NOMO-1 treated with DMSO at 0.1 percent for 48 hours (cell line): ENCODE measurements at regions not wholly inside any gene's neighbourhood (a gene's known extent, or its start where the extent isn't known, plus 50 kb on each side); places are given as distances from the start of the nearest gene placed in this dataset.
A peak's percentile ranks its signal among the peaks of the same experiment; 100 is the strongest.

Experiments used
- DNase-seq: peaks from one replicate; lab custom pipeline; 2025; ENCODE audit not compliant: unreplicated experiment; lab: John Stamatoyannopoulos, UW

DNA sequence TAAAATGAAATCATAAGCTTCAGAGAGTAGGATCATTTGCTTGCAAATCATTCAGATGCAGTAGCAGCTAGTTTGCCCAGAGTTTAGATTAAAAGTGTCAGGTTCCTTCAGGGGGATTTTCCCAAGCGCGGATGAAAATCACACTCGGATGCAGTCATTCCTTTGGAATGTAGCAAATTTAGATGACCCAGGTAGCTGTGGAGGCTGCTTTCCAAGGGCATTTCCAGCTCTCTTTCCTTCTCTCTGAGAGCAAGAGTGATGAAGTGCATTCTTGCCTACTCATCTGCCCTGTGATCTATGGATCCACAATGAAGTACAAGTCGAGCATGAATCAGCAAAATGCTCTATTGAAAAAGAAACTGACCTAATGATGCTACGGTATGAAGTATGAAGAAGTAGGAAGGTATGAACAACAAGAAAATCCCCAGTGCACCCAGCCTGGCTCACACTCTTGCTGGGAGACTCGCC is 200.2 kb downstream of the PLK2 start:
- DNase-seq, result no peak

DNA sequence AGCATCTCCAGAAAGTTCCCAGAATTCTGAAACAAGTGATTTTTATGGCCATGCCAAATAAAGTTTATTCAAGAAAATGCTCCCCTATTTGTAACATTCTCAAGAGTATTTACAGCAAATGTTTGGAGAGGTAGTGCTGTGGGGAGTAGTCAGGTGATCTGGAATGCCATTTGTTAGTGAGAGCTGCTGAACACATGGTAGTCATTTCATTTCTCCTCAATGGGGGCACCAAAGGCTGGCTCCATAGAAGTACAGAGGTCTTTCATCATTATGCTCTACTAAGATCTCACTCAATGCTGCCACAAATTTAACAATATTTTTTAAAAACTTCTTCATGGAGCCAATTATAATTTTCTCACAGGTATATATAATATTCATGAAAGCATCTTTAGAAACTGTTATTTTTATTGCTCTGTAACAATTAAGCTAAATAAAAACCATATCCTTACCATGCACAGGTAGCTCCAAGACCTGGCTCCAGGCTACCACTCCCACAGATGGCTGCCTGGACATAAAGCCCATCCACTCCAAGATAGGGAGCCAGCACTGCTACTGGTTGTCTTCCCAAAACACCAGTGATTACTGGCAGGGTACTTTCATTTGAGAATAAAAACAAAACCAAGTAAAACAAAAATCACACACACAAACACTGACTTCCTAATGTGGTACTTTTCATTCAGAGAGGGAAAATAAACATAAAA is 200.8 kb downstream of the PLK2 start:
- no peak for DNase-seq

DNA sequence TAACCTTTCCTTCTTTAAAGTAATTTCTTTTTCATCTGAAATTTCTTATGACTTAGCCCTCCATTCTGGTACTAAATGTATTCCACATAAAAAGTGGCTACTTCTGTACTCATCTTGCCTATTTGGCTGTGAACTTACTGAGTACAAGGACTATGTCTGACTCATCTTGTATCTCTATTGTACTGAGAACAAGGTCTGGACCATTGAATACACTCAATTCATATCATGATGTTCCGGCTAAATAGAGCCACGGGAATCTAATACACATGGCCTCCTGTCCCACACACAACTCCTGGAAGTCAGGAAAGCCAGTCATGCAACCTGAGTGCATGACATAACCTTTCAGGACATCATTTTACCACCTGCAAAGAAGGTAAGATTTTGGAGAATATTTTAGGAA is 203.9 kb downstream of the PLK2 start:
- no peak for DNase-seq

DNA sequence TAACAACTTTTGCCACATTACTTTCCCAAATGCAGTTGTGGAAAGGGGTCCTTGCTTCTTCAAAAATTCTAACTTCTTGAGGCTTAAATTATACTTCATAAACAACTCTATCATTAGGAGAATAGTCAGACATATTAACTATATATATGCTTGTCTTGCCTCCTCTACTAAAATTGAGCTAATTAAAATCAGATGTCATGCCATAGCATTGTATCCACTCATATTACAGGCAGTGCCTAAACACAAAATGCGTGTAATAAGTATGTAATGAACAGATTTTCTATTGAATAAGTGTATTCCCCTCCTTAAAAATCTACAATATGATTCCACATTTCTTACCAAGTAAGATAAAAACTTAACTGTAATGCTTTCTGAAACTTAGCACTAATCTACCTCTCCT is 204.5 kb downstream of the PLK2 start:
- DNase-seq, result no peak

DNA sequence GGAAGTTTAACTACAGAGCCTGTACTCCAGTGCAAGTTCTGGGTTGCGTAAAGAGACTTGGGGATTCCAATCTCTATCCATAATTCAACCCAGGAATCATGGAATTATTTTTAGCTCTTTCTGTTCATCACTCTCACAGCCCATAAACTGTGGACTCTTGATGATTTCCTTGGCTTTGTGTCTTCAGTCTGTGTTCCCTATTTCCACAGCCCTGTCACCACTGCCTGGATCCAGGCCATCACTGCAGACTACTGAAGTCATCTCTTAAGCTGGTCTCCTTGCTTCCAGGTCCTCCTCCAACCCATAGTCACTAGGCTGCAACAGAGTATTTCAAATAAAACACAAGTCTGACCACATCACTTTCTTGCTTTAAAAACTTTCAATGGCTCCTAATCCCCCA is 211.7 kb downstream of the PLK2 start:
- no peak for DNase-seq

DNA sequence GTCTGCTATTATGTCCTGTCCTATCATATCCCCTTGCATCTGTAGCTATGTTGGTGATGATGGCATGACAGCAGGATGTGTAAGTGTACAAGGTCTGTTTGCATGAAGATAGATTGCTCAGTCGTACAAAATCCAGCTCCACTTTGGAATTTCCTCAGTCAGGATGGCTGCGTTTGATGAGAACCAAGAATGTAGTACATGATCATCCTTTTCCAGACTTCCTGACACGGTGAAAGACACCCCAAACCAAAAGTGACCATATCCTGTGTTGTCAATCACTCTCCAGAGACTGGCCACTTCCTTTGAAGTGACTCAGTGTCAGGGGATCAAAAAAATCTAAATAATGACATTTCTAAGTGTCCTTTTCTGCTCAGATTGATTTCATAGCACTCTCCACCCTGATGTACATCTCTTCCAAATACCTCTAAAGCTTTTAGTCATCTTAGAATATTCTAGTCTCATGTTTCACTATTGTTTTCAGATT is 213.4 kb downstream of the PLK2 start:
- DNase-seq, result no peak

DNA sequence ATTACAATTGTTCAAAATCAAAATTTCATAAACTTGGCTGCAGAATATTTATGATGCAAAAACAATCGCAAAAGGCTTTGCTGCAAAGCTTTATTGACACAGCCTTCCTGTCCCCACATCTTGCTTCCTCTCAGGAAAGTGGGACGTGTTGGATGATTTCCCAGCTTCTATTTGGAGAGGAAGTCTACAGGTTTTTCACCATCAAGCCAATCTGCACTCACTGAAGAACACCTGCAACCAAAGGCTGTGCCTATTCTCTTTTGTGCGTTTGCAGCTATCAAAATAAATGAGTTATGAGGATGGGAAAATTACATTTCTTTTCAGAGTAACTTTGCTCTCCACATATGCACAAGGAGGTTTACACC is 214.4 kb downstream of the PLK2 start:
- DNase-seq, result no peak

DNA sequence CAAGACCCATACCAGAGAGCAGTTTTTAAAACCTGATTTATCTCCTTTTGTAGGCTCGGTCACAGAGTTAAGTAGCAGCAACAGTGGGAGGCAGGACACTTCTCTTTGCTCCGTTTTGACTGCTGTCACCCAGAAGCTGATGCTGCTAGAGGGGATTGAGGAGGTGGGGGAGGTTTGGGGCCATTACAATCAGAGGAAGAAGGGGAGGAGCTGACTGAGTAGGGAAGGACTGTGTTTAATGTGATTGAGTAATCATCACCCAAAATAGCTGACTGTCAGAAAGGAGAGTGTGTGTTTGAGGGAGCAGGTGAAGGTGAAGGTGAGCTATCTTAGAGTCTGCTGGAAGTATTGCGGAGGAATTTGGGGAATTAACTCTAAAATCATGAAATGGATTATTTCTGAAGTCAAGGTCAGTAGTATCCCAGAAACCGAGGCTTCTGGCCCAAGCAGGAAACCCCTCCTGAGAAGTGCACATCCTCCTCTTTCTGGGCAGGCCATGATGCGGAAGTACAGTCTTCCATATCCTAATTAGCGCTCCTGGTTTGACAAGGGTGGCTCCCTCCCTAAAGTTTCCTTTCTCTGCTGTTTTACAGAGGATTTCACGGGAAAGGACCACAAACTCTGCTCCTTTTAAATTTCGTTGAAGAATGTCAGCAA is 214.9 kb downstream of the PLK2 start:
- DNase-seq, result no peak

DNA sequence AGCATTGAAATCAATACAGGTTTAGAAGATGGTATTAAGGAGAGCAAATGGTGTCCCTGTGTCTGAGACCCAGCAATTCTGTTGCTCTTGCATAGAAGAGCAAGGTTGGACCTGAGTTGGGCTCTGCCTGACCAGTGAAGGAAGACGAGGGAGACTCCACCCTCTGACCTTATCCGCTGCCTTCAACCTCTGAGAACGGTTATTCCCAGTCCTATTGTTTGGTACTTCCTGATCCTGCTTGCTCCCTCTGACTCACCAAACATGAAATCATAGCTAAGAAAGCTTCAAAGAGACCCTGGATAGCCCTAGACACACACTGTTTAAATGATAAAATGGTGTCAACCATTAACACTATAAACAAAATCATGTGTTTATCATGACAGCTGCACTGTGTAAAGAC is 218.5 kb downstream of the PLK2 start:
- DNase-seq, result no peak

DNA sequence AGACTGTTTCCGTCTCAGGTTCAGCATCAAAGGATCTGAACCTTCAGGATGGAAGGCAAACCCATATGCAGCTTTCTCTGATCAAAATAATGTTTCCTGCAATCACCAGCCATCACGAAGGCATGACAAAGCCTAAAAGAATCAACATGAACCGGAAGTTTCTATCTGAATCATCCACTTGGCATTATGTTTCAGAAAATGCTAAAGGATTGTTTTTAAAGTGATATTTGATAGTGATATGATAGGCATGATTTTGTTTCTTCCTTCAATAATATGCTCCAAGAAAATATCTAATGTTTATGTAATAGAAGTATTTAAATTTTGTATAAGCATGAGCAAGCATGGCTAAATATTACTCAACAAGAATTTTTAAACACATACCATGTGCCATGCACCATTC is 219.6 kb downstream of the PLK2 start:
- no peak for DNase-seq

DNA sequence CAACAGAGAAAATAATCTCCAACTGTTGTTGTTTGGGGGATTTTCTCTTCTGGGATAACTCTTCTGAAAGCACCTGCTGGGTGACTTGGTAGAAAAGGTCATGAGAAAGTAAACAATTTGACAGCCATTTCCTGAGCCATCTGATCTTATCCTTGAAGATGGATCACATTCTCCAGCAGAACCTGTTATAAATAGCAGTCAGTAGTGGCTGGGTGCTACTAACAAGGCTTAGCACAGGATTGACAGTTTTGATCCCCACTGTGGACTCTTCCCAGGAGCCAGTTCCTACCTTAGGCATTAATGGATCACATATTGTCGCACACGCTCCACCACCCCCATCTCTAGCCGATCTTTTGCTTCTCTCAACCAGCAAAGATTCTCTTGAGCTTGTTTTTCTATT is 220.2 kb downstream of the PLK2 start:
- no peak for DNase-seq

DNA sequence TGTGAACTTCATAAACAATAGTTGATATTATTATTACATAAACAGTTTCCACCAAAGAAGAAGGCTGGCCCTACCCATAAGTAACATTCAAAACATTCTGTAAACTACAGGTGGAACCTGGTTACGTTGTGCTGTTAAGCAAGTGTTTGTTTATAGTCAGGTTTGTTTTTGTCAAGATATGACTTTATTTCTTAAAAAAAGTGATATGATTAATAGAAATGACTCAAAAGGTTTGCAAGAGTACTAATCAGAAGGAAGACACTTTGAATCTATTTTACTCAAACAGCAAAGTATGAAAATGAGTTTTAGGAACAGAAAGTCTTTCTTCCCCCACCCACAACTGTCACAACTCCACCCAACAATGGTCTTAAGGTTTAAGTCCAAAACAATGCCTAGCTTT is 220.8 kb downstream of the PLK2 start:
- peak; percentile 40 for DNase-seq

DNA sequence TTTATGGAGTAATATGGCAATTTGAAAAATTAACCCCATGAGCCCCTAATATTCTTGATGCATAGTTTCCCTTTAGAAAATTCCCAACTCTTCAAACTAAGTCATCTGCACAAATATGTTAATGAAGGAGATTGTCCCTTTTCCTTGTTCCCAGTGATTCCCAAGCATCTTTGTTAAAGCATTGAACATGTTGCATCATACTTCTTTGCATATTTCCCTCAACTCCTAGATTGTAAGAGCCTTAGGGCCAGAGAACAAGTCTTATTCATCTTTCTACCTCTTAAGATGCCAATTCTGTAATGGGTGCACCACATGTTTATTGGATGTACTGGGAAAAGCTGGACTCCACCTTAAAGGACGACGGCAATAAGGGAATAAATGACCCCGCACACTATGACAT is 223.4 kb downstream of the PLK2 start:
- no peak for DNase-seq

DNA sequence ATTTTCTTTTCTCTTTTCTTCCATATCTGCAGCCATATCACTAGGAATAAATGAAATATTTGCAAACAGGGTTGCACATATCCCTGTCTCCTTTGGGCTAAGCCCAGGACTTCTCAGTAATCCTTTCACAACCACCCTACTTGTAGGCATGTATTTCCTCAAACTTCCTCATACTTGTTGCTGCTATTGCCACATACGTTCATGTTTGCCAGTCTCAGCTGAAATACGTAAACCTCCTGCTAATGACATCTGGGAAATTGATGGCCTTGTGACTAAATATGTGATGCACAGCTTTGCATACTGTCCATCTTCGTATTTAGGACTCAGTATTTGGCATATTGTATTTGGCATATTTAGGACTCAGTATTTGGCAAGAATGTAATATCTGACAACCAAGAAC is 224.6 kb downstream of the PLK2 start:
- peak; percentile 92 for DNase-seq

DNA sequence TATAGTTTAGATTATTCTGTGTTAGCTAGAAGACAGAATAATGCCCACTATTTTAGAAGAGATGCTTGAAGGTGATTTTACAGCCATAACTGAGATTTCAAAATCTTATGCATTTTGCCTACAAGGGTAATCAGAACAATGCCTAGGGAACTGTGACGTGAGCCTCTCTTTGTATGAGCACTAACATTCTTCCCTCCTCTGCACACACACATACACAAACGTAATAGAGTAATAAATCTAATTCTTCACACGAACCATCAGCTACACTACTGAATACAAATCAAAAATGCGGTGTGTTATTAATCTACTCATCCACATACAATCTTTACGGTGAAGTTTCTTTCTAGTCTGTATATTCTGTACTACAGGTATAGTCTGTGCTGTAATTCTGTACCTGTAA is 227.8 kb downstream of the PLK2 start:
- DNase-seq, result no peak

DNA sequence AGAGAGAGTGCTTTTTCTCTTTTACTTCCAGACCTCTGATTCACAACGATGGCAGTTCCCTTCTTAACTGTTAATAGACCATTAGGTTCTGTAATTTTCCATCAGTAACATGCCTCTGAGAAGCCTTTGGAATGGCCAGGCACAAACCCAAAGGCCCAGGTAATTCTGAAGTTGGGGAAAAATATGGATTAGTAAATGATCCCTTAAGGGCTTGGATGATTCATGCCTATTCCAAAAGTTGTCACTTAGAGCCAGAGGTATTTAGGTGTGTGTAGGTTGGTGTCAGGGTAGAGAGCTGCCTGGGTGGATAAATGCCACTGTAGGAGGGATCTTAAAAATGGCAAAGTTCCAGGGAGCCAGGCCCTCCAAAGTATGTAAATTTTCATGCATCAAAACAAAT is 228.8 kb downstream of the PLK2 start:
- no peak for DNase-seq

DNA sequence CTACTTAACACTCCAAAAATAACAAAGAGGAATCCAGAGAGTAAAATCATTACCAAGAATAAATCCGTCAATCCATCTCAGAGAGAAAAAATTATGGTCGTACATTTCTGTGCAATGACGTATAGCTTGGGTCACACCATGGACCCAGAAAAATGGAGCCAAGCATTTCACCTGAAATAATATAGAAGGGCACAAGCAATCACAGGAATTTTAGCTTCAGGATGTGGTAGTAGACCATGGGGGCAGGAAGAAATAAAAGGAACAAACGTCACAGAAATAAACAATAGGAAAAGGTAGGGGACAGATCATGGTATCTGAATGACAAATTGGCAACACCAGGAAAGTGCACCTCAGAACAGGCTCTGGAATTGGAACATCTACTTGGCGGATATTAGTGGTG is 231.0 kb downstream of the PLK2 start:
- no peak for DNase-seq

DNA sequence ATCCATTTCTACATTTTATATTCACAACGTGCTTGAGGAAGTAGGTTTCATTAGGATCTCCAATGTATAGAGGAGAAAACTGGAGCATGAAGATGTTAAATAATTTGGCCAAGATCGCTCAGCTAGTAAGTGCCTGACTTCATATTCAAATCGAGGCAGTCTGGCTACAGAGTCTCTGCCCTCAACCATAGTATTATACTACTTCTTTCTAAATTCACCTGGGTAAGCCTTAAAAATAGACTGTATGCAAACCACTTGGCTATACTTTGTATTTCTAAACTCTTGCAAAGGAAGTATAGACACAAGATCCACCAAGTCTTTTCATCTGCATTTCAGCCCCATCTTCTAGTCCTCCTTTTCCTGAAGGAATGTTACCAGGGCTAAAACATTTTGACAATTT is 232.0 kb downstream of the PLK2 start:
- no peak for DNase-seq

DNA sequence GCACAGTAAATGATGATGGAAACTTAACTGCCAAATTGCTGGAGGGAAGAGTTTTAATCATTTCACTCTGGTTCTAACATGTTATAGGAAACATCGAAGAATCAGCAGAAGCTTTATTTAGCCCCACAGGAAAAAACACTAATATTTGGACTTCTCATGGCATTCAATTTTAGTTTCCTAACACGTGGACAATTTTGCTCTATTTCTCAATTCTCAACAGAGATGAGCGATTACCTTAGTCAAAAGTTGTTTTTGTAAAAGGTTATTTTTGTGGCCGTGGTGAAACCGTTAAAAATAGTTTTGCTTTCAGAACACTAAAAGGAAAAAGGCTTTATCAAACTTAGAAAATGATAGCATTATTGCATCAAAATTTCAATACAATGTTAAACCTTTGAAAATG is 235.2 kb downstream of the PLK2 start:
- no peak for DNase-seq

DNA sequence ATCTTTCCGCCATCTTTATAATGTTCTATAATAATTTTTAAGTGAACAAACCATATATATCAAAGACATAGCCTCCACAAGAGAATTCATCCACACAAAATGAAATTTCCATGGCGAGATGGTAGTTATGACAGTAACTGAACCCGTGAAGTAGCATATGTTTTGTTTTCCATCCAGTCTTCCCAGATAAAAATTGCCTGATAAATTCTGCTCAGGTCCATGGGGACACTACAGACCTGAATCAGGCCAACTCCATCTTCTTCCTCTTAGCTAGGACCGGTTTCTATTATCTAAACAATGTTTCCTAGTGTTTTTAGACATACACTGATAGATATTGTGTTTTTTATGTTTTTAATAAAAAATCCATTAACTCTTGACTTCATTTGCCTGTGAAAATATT is 235.7 kb downstream of the PLK2 start:
- DNase-seq, result no peak

DNA sequence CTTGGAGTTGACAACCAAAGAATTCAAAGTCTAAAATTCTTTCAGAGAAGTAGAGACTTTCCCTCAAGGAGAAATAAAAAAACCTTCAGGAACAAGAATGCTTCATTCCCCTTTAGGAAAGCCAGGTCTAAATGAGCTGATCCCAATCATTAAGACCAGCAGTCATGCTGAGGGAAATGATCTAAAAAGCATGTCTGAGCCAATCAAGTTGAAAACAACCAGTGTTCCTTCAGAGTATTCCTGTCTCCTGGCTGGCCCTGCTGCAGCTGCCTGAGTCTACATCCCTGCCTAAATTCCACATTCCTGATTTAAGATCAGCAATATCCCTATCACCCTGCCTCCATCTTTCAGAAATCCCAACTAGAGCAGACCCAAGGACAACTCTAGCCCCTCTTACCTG is 244.5 kb downstream of the PLK2 start:
- DNase-seq, result no peak

DNA sequence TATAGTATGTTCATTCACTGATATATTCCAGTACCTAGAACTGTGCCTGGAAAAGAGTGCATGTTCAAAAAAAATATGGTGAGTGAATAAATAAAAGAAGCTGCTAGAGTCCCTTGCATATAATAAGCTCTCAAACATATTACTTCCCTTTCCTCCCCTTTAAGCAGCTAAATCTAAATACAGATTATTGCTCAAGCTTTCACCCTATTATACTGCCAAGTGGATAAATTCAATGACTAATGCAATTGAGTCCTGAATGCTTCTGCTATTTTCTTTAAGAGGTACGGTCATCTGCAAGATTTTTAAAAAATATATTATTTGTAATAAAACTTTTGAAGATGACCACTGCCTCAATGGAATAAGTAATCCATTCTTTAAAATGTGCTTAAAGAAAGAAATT is 248.4 kb downstream of the PLK2 start:
- peak; percentile 80 for DNase-seq

DNA sequence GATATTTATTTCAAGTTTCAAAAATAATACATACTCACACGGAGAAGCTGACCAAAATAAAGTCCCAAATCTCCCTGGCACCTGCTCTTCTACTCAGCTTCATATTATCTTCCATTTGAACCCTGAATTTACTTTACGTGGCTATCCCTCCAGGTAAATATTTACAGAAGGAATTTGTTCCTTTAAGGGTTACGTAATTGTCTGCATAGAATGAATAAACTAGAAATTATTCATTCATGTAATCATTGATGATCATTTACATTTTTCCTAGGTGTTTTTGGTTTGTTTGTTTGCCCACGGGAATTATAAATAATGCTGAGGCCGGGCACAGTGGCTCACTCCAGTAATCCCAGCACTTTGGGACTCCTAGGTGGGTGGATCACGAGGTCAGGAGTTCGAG is 251.2 kb downstream of the PLK2 start:
- no peak for DNase-seq
